ENCODE measurements at regions not wholly inside any gene's neighbourhood (a gene's known extent, or its start where the extent isn't known, plus 50 kb on each side); places are given as distances from the start of the nearest gene placed in this dataset.

DNA sequence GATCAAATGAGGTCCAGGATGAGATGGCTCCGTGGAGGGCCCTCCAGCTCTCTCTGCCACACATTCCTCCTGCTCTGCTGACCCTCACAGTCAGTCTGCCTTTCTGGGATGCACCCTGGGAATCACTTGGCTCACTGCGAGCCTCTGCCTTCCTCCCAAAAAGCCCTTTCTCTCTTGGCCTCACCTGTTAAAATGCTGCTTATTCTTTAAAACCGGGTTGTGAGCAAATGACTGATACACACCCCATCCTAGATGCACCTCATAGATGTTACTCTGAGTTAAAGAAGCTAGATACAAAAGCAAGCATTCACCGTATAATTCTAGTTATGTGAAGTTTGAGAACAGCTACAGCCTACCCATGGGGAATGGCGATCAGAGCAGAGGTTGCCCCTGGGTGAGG is 167.7 kb upstream of the MYCN start:
- ATAC-seq (replicated peaks; ENCODE audit: extremely low read depth, poor library complexity, severe bottlenecking) (no peak), DNase-seq (ENCODE audit: low spot score in 2 of 2) (no peak)
- Mint-ChIP-seq H3K27ac (ENCODE audit: low read depth) (no peak overlapping the region), H3K9me3 (no peaks in the 10 kb centered on the region), H3K36me3 (ENCODE audit: insufficient read depth) (no peaks in the 10 kb centered on the region), H3K4me1 (no peaks in the 10 kb centered on the region), H3K27me3 (peaks cover 12% of the 10 kb centered on the region), H3K4me3 (no peak overlapping the region)

DNA sequence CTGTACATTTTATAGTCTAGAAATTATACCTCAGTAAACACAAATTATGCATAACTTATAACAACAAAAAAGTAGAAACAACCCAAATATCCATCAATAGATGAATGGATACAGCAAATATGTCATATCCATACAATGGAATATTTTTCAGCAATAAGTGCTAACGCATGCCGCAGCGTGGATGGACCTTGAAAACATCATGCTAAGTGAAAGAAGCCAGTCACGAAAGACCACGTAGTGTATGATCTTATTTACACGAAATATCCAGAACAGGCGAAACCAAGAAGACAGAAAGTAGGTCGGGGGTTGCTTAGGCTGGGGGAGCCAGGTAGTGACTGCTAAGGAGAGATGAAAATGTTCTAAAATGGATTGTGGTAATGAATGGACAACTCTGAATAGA is 167.1 kb upstream of the MYCN start:
- H3K27me3 Mint-ChIP-seq, result peaks cover 12% of the 10 kb centered on the region
- H3K27ac Mint-ChIP-seq (ENCODE audit: low read depth), result no peak overlapping the region
- H3K4me3 Mint-ChIP-seq, result no peak overlapping the region
- H3K9me3 Mint-ChIP-seq, result no peaks in the 10 kb centered on the region
- H3K36me3 Mint-ChIP-seq (ENCODE audit: insufficient read depth), result no peaks in the 10 kb centered on the region
- DNase-seq (ENCODE audit: low spot score in 2 of 2) (no peak), ATAC-seq (replicated peaks; ENCODE audit: extremely low read depth, poor library complexity, severe bottlenecking) (no peak)
- H3K4me1 Mint-ChIP-seq, result no peaks in the 10 kb centered on the region

DNA sequence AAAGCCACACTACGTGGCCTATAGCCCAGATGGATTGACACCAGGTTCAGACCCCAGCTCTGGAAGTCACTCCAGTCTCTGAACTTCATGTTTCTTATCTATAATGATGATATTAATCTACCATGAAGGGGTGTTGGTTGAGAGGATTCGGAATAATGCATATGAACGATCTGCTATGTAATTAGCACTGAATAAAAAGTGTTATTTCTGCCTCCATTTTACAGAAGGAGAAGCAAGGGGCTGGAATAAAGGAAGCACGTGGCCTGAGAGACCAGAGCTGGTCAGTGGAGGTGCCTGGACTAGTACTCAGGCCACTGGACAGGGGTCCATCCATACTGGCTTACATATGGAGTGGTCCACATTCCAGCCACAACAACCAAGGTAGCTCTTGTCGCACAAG is 166.5 kb upstream of the MYCN start:
- no peak overlapping the region for H3K27ac Mint-ChIP-seq (ENCODE audit: low read depth)
- H3K9me3 Mint-ChIP-seq, result no peaks in the 10 kb centered on the region
- H3K4me3 Mint-ChIP-seq, result no peak overlapping the region
- ATAC-seq (replicated peaks; ENCODE audit: extremely low read depth, poor library complexity, severe bottlenecking) (no peak), DNase-seq (ENCODE audit: low spot score in 2 of 2) (no peak)
- H3K27me3 Mint-ChIP-seq, result peaks cover 11% of the 10 kb centered on the region
- H3K4me1 Mint-ChIP-seq, result no peaks in the 10 kb centered on the region
- no peaks in the 10 kb centered on the region for H3K36me3 Mint-ChIP-seq (ENCODE audit: insufficient read depth)

DNA sequence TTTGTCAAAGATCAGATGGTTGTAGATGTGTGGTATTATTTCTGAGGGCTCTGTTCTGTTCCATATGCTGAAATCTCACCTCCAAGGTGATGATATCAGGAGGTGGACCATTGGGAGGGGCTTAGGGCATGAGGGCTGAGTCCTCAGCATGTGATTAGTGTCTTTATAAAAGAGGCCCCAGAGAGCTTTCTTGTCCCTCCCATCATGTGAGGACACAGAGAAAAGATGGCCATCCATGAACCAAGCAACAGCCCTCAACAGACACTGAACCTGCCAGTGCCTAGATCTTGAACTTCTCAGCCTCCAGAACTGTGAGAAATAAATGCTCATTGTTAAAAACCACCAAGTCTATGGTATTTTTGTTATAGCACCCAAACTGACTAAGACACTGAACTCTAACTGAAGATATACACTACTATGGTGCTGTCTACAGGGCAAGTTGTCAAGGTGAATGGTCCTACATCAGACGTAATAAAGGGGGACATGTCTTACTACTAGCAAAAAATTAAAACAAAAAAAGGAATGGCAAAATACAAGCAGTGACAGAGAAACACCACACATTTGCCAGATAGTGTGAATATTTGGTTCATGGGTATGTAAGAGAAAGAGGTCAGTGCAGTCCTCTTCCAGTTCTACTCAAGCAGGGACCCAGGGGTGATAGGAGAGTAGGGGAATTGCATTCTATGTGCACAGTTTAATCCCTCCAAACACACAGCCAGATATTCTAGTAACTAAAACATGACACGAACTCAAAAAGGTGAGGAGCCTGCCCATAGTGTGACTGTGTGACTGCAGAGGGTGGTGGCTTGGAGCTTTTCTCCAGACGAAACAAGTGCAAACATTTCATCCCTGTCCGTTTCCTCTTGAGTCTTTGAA is 164.4 kb upstream of the MYCN start:
- Mint-ChIP-seq H3K36me3 (ENCODE audit: insufficient read depth) (no peaks in the 10 kb centered on the region), H3K4me1 (no peaks in the 10 kb centered on the region), H3K4me3 (no peak overlapping the region), H3K27me3 (no peaks in the 10 kb centered on the region), H3K9me3 (no peaks in the 10 kb centered on the region), H3K27ac (ENCODE audit: low read depth) (no peak overlapping the region)
- no peak for DNase-seq (ENCODE audit: low spot score in 2 of 2)
- ATAC-seq (replicated peaks; ENCODE audit: extremely low read depth, poor library complexity, severe bottlenecking), result no peak

DNA sequence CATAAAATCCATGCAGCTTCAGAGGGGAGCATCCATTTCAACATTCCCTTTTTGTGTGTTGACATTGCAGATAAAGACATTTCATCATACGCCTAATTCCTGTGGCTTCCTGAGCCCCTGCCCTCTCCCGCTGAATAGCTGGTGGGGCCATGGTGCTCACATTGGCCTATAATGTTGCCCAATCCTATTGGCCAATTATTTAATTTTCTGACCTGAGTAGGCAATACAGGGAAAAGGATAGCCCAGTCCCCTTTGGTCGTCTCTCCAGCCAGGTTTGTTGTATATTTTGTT is 163.8 kb upstream of the MYCN start:
- Mint-ChIP-seq H3K4me3 (no peak overlapping the region), H3K4me1 (no peaks in the 10 kb centered on the region), H3K27me3 (no peaks in the 10 kb centered on the region), H3K27ac (ENCODE audit: low read depth) (no peak overlapping the region), H3K9me3 (no peaks in the 10 kb centered on the region), H3K36me3 (ENCODE audit: insufficient read depth) (no peaks in the 10 kb centered on the region)
- DNase-seq (ENCODE audit: low spot score in 2 of 2) (no peak), ATAC-seq (replicated peaks; ENCODE audit: extremely low read depth, poor library complexity, severe bottlenecking) (no peak)

DNA sequence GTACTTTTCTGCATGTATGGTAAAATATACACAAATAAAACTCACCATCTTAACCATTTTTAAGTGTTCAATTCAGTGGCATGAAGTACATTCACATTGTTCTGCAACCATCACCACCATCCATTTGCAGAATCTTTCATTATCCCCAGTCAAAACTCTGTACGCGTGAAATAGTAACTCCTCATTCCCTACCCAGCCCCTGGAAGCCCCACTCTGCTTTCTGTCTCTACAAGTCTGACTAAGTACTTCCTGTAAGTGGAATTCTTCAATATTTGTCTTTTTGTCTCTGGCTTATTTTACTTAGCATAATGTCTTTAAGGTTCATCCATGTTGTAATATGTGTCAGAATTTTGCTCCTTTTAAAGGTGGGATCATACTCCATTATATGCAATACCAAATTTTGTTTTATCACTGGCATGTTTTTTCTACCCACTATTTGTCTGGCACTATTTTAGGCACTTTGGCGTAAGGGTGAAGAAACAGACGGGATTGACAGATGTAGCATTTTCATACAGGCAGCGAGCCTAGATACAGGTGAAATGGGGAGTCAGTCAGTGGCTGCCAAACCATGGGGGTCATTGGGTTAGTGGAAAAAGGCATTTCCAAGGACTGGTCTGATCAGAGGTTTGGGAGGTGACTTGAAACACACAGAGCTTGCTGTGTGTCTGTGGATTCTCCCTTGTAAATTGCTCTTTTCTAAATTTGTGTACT is 163.2 kb upstream of the MYCN start:
- Mint-ChIP-seq H3K27ac (ENCODE audit: low read depth) (no peak overlapping the region), H3K27me3 (no peaks in the 10 kb centered on the region), H3K9me3 (no peaks in the 10 kb centered on the region), H3K4me3 (no peak overlapping the region), H3K4me1 (no peaks in the 10 kb centered on the region), H3K36me3 (ENCODE audit: insufficient read depth) (no peaks in the 10 kb centered on the region)
- ATAC-seq (replicated peaks; ENCODE audit: extremely low read depth, poor library complexity, severe bottlenecking), result no peak
- DNase-seq (ENCODE audit: low spot score in 2 of 2), result no peak

DNA sequence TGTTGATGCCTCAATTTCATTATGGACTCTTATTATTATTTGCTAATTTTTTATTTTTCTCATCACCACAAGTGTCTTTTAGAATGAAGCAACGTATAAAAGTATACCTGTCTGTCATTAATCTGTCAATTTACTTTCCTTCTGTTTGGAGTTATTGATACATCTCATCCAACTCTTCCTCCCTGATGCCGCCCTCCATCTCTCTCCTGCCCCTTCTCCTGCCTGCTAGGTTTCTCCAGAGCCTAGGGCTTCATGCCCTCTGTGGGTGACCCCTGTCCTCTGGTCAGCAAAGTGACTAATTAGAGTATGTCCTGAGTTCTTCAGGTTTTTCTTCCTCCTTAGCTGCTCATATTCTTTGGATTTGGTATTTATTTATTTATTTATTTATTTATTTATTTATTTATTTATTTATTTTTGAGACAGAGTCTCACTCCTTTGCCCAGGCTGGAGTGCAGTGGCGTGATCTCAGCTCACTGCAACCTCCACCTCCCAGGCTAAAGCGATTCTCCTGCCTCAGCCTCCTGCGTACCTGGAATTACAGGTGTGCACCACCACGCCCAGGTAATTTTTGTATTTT is 162.5 kb upstream of the MYCN start:
- H3K4me3 Mint-ChIP-seq, result no peak overlapping the region
- H3K27me3 Mint-ChIP-seq, result no peaks in the 10 kb centered on the region
- H3K4me1 Mint-ChIP-seq, result no peaks in the 10 kb centered on the region
- no peak for DNase-seq (ENCODE audit: low spot score in 2 of 2)
- H3K27ac Mint-ChIP-seq (ENCODE audit: low read depth), result no peak overlapping the region
- no peak for ATAC-seq (replicated peaks; ENCODE audit: extremely low read depth, poor library complexity, severe bottlenecking)
- no peaks in the 10 kb centered on the region for H3K9me3 Mint-ChIP-seq
- H3K36me3 Mint-ChIP-seq (ENCODE audit: insufficient read depth), result no peaks in the 10 kb centered on the region

DNA sequence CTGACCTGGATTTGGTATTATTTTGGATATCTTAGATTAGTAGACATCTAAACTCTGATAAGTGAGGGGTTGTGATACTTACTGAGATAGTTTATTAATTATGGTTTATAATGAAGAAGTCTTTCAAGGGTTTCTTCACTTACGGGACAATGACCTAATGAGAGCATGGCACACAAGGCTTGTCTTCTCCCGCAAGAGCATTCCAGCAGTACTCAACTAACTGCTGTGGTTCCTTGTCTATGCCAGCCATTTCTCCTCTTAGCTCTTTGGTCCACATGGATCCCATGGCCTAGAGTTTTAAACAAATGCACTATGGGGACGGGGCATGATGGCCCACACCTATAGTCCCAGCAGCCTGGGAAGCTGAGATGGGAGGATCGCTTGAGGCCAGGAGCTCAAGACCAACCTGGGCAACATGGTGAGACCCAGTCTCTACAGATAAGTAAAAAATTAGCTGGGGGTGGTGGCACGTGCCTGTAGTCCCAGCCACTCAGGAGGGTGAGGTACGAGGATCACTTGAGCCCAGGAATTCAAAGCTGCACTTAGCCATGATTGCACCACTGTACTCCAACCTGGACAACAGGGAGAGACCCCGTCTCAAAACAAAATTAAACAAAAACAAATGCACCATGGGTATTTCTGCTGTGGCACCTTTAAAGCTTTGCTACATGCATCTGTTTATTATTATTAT is 161.7 kb upstream of the MYCN start:
- ATAC-seq (replicated peaks; ENCODE audit: extremely low read depth, poor library complexity, severe bottlenecking) (no peak), DNase-seq (ENCODE audit: low spot score in 2 of 2) (no peak)
- Mint-ChIP-seq H3K27me3 (no peaks in the 10 kb centered on the region), H3K9me3 (no peaks in the 10 kb centered on the region), H3K4me1 (no peaks in the 10 kb centered on the region), H3K27ac (ENCODE audit: low read depth) (no peak overlapping the region), H3K4me3 (no peak overlapping the region), H3K36me3 (ENCODE audit: insufficient read depth) (no peaks in the 10 kb centered on the region)

DNA sequence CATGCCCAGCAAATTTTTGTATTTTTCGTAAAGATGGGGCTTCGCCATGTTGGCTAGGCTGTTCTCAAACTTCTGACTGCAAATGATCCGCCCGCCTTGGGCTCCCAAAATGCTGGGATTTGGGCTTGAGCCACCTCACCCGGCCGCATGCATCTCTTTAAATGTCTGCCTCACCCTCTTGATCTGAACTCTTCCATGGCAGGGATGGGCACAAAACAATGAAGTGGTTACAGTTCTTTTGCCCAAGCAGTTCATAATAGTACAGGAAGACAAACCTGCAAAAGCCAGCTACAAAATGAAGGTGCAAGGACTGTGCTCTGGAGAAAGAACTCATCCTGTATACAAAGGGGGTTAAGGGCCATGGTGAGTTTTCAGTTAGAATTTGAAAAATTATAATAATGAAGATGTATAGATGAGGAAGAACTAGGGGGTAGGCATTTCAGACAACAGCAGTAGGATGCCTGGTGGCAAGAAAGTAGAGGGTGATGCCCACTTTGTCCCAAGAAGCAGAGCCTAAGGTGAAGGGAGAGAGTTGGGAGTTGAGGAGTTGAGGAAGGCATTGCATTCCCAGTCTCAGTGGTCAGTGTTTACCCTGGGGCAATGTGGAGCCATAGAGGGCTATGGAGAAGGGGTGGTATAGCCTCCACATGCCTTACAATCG is 160.8 kb upstream of the MYCN start:
- Mint-ChIP-seq H3K27me3 (no peaks in the 10 kb centered on the region), H3K36me3 (ENCODE audit: insufficient read depth) (no peaks in the 10 kb centered on the region), H3K9me3 (no peaks in the 10 kb centered on the region), H3K27ac (ENCODE audit: low read depth) (no peak overlapping the region), H3K4me1 (no peaks in the 10 kb centered on the region), H3K4me3 (no peak overlapping the region)
- ATAC-seq (replicated peaks; ENCODE audit: extremely low read depth, poor library complexity, severe bottlenecking) (no peak), DNase-seq (ENCODE audit: low spot score in 2 of 2) (no peak)

DNA sequence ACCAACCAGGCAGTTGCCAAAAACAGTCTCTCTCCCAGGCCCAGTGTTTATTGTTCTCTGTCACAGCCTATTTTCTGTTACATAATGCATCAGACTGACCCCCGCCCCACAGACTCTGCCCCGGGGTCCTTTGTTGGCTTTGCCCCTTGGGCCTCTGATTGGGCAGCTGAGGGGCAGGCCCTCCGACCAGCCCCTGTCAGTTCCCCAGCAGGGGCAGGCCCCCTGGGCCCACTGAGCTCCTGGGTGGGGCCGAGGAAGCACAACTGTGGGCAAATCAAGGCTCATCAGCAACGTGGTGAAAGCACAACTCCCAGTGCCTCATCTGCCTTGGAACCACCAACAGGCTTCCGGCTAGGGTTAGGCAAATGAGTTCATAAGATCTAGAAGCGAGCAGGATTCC is 160.1 kb upstream of the MYCN start:
- no peak for ATAC-seq (replicated peaks; ENCODE audit: extremely low read depth, poor library complexity, severe bottlenecking)
- H3K9me3 Mint-ChIP-seq, result no peaks in the 10 kb centered on the region
- no peak overlapping the region for H3K4me3 Mint-ChIP-seq
- H3K4me1 Mint-ChIP-seq, result no peaks in the 10 kb centered on the region
- no peaks in the 10 kb centered on the region for H3K27me3 Mint-ChIP-seq
- H3K27ac Mint-ChIP-seq (ENCODE audit: low read depth), result no peak overlapping the region
- H3K36me3 Mint-ChIP-seq (ENCODE audit: insufficient read depth), result no peaks in the 10 kb centered on the region
- no peak for DNase-seq (ENCODE audit: low spot score in 2 of 2)

DNA sequence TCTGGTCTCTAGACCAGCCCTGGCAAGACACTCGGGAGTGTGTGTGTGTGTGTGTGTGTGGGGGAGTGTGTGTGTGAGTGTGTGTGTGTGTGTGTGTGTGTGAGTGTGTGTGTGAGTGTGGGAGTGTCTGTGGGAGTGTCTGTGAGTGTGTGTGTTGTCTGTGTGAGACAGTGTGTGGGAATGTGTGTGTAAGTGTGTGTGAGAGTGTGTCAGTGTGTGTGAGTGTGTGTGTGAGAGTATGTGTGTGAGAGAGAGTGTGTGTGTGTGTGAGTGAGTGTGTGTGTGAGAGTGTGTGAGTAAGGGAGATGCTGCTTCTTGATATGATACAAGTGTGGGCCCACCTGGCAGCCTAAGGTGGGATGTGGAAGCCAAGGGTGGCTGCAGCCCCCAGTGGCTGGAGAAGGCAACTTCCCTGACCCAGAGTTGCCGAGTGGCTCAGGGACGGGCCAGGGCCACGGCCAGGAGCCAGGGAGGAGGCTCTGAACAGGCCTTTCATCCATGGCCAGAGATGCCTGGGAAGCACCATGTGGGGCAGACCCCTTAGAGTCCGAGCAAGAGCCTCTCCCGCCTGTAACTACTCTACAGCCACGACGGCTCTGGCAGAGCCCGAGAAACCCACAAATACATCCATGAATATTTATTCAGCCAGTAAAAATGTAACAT is 159.3 kb upstream of the MYCN start:
- H3K27ac Mint-ChIP-seq (ENCODE audit: low read depth), result no peak overlapping the region
- no peaks in the 10 kb centered on the region for H3K4me1 Mint-ChIP-seq
- no peak for ATAC-seq (replicated peaks; ENCODE audit: extremely low read depth, poor library complexity, severe bottlenecking)
- no peaks in the 10 kb centered on the region for H3K36me3 Mint-ChIP-seq (ENCODE audit: insufficient read depth)
- no peaks in the 10 kb centered on the region for H3K9me3 Mint-ChIP-seq
- no peak overlapping the region for H3K4me3 Mint-ChIP-seq
- DNase-seq (ENCODE audit: low spot score in 2 of 2), result no peak
- no peaks in the 10 kb centered on the region for H3K27me3 Mint-ChIP-seq
